Gastrocnemius medialis (tissue), 4 donors: ENCODE measurements at regions not wholly inside any gene's neighbourhood (a gene's known extent, or its start where the extent isn't known, plus 50 kb on each side); places are given as distances from the start of the nearest gene placed in this dataset.
"Not testable (repeated sequence)": the region's sequence is repeated elsewhere in the genome, so short reads cannot be mapped to it uniquely, and the experiment has no call there.

Source experiments
- ATAC-seq, 2 donors: fragments of 150-250 bp; one replicate each; pipeline ENCODE4 v1.9.1; 2016
- DNase-seq, 2 donors: peaks; one replicate each; pipeline ENCODE4 v3.0.0-alpha.2; 2019
- H3K27ac ChIP-seq, 4 donors: fragments of 200-600 bp; sonication (generic); 1 replicate in 1 of 4; 2 replicates in 3 of 4; pipeline ENCODE4 v1.5.1; 2016 to 2018; ENCODE audit warnings: mild to moderate bottlenecking in 2 of 4, moderate library complexity in 1 of 4
- H3K27me3 ChIP-seq, 3 donors: fragments of 200-600 bp; sonication (generic) in 2 of 3; 1 replicate in 1 of 3; 2 replicates in 2 of 3; pipeline versions ENCODE4 v1.5.1 to v1.6.0; 2016 to 2019; ENCODE audit warnings: mild to moderate bottlenecking in 1 of 3, moderate library complexity in 1 of 3
- H3K36me3 ChIP-seq, 2 donors: fragments of 200-600 bp; sonication (generic) in 1 of 2; one replicate each; pipeline ENCODE4 v1.5.1; 2017 to 2018
- H3K4me1 ChIP-seq, 2 donors: fragments of 200-600 bp; sonication (generic) in 1 of 2; one replicate each; pipeline ENCODE4 v1.5.1; 2016 to 2017; ENCODE audit warnings: mild to moderate bottlenecking in 2 of 2
- H3K4me3 ChIP-seq, 4 donors: fragments of 200-600 bp; sonication (generic) in 3 of 4; 1 replicate in 1 of 4; 2 replicates in 3 of 4; pipeline ENCODE4 v1.5.1; 2016 to 2019; ENCODE audit warnings: mild to moderate bottlenecking in 2 of 4
- H3K9me3 ChIP-seq, 3 donors: fragments of 200-600 bp; sonication (generic) in 2 of 3; 1 replicate in 1 of 3; 2 replicates in 2 of 3; pipeline ENCODE4 v1.5.1; 2016 to 2019
- CTCF ChIP-seq, 5 experiments: fragments of 450-650 bp in 3 of 5; fragments of 200-600 bp in 2 of 5; sonication (generic) in 2 of 5; IDR thresholded peaks in 4 of 5; conservative IDR thresholded peaks in 1 of 5; 1 replicate in 4 of 5; 2 replicates in 1 of 5; pipeline ENCODE4 v1.5.1; 2016 to 2019; ENCODE audit warnings: antibody characterized with exemption in 5 of 5, mild to moderate bottlenecking in 3 of 5, moderate library complexity in 3 of 5
- POLR2A ChIP-seq, 2 donors: fragments of 450-650 bp; IDR thresholded peaks; one replicate each; pipeline ENCODE4 v1.6.1; 2017; ENCODE audit warnings: antibody characterized with exemption in 2 of 2, mild to moderate bottlenecking in 2 of 2, moderate library complexity in 2 of 2
- in situ Hi-C, 4 donors: fragments of 200-750 bp; cut with MboI; loops; one replicate each; pipeline versions ENCODE4 v1.15.0 to v1.8.0; 2017; ENCODE audit warnings: low sequenced_read_pairs in 4 of 4
- intact Hi-C: fragments of 100-400 bp; cut with DNase I; formaldehyde crosslinking; loops from one replicate; pipeline ENCODE4 v1.15.1; 2023; ENCODE audit warnings: low total_unique reads

GRCh38 chr9:85487872-85488271 lies 253.9 kb downstream of the AGTPBP1 start:
- no peak overlapping the region for H3K4me3 ChIP-seq
- in situ Hi-C loops (no loop called here), intact Hi-C loops (no loop called here)
- no peak overlapping the region for H3K27ac ChIP-seq
- no peaks in the 10 kb centered on the region for H3K9me3 ChIP-seq
- H3K36me3 ChIP-seq: no peaks in the 10 kb centered on the region
- ATAC-seq (no peak), DNase-seq (no peak)
- TF ChIP-seq POLR2A (IDR thresholded peaks at IDR 0.05) (no peak), CTCF (IDR thresholded peaks at IDR 0.05 in 4 of 5, conservative IDR thresholded peaks at IDR 0.05 in 1 of 5) (no peak)
- no peaks in the 10 kb centered on the region for H3K4me1 ChIP-seq
- H3K27me3 ChIP-seq: no peaks in the 10 kb centered on the region

- ATAC-seq: no peak
- no peaks in the 10 kb centered on the region for H3K36me3 ChIP-seq
- no peaks in the 10 kb centered on the region for H3K4me1 ChIP-seq
- H3K9me3 ChIP-seq: no peaks in the 10 kb centered on the region
- DNase-seq: no peak
- in situ Hi-C loops: no loop called here
- no peak overlapping the region for H3K4me3 ChIP-seq
- TF ChIP-seq CTCF (IDR thresholded peaks at IDR 0.05 in 4 of 5, conservative IDR thresholded peaks at IDR 0.05 in 1 of 5) (no peak), POLR2A (IDR thresholded peaks at IDR 0.05) (no peak)
- intact Hi-C loops: no loop called here
- H3K27ac ChIP-seq: no peak overlapping the region
- H3K27me3 ChIP-seq: no peaks in the 10 kb centered on the region
These were observed 257.5 kb downstream of the AGTPBP1 start for GRCh38 chr9:85484235-85484634.

DNA sequence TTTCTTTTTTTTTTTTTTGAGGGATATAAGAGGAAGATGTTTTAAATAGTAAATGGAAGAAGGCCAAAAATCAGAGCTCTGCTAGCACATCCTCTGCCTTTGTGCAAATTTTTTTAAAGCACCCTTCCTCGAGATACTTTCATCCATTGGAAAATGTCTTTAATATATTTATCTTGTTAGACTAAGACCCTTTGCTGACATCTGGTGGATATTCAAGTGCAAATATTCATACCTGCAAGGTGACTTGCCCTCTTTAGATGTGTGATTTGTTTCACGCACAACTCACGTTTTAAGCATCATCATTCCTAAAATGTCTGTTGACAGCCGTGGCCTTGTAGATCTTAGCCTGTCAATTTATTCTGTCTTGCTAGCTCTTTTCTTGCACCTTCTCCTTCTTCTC lies 258.5 kb downstream of the AGTPBP1 start:
- TF ChIP-seq POLR2A (IDR thresholded peaks at IDR 0.05): no peak
- TF ChIP-seq CTCF (IDR thresholded peaks at IDR 0.05 in 4 of 5, conservative IDR thresholded peaks at IDR 0.05 in 1 of 5): no peak
- Histone ChIP-seq H3K9me3 (no peaks in the 10 kb centered on the region), H3K36me3 (no peaks in the 10 kb centered on the region), H3K4me1 (no peaks in the 10 kb centered on the region), H3K4me3 (no peak overlapping the region), H3K27ac (no peak overlapping the region), H3K27me3 (no peaks in the 10 kb centered on the region)
- intact Hi-C loops: no loop called here
- in situ Hi-C loops: no loop called here
- ATAC-seq (no peak), DNase-seq (no peak)

GRCh38 chr9:85479305-85479704 lies 262.4 kb downstream of the AGTPBP1 start:
- H3K27ac ChIP-seq: no peak overlapping the region
- no peak for TF ChIP-seq POLR2A (IDR thresholded peaks at IDR 0.05)
- TF ChIP-seq CTCF (IDR thresholded peaks at IDR 0.05 in 4 of 5, conservative IDR thresholded peaks at IDR 0.05 in 1 of 5): no peak
- H3K4me1 ChIP-seq: no peaks in the 10 kb centered on the region
- H3K4me3 ChIP-seq: no peak overlapping the region
- no peaks in the 10 kb centered on the region for H3K36me3 ChIP-seq
- H3K9me3 ChIP-seq: no peaks in the 10 kb centered on the region
- in situ Hi-C loops (no loop called here), intact Hi-C loops (no loop called here)
- no peak for ATAC-seq
- H3K27me3 ChIP-seq: no peaks in the 10 kb centered on the region
- DNase-seq: no peak

DNA sequence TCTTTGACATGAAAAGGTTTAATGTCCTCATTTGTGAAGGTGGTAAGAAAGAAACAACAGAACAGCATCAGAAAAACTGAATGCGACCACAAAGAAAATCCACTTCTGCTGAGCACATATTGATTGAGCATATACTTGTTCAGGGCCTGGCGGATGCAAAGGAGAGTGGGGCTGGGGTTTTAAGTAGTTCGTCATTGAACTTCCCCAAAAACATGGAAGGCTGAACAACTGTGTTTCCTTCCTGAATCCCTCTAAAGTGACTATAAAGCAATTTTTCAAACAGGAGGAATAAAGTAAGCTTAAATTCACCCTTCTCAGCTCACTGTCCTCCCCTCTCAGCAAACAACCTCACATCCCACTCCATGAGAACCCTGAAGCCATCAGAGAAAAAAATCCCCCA lies 262.9 kb downstream of the AGTPBP1 start:
- Histone ChIP-seq H3K9me3 (no peaks in the 10 kb centered on the region), H3K4me1 (no peaks in the 10 kb centered on the region), H3K27me3 (no peaks in the 10 kb centered on the region), H3K36me3 (no peaks in the 10 kb centered on the region), H3K27ac (no peak overlapping the region), H3K4me3 (no peak overlapping the region)
- TF ChIP-seq CTCF (IDR thresholded peaks at IDR 0.05 in 4 of 5, conservative IDR thresholded peaks at IDR 0.05 in 1 of 5): no peak
- no peak for TF ChIP-seq POLR2A (IDR thresholded peaks at IDR 0.05)
- intact Hi-C loops: no loop called here
- ATAC-seq: no peak
- in situ Hi-C loops: no loop called here
- DNase-seq: no peak

DNA sequence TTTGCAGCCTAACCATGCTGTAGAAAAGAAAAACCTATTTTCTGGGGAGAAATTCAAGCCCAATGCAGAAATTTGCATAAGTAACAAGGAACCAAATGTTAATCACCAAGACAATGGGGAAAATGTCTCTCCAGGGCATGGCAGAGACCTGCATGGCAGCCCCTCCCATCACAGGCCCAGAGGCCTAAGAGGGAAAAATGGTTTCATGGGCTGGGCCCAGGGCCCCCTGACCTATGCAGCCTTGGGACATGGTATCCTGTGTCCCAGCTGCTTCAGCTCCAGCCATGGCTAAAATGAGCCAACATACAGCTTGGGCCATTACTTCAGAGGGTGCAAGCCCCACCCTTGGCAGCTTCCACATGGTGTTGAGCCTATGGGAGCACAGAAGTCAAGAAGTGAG lies 266.9 kb downstream of the AGTPBP1 start:
- in situ Hi-C loops, H3K9me3 ChIP-seq, DNase-seq, H3K4me3 ChIP-seq, H3K36me3 ChIP-seq, H3K27ac ChIP-seq, intact Hi-C loops, ATAC-seq, H3K4me1 ChIP-seq, H3K27me3 ChIP-seq: not testable (repeated sequence)
